HG03139 (cell line): ENCODE measurements at regions not wholly inside any gene's neighbourhood (a gene's known extent, or its start where the extent isn't known, plus 50 kb on each side); places are given as distances from the start of the nearest gene placed in this dataset.
A peak's percentile ranks its signal among the peaks of the same experiment; 100 is the strongest.
"Not testable (repeated sequence)": the region's sequence is repeated elsewhere in the genome, so short reads cannot be mapped to it uniquely, and the experiment has no call there.

Source experiments
- ATAC-seq: cut with Tn5 transposase; IDR thresholded peaks from one replicate; pipeline ENCODE4 v1.9.1; 2021; ENCODE audit not compliant: unreplicated experiment

- no peak for ATAC-seq
Measured at GRCh38 chr3:34046154-34046553, 247.7 kb downstream of the PDCD6IP start.

GRCh38 chr3:34053626-34054025 is 255.2 kb downstream of the PDCD6IP start:
- ATAC-seq = no peak

GRCh38 chr3:34056181-34056910 is 257.9 kb downstream of the PDCD6IP start:
- ATAC-seq = peak; percentile 5

GRCh38 chr3:34056951-34057390 is 258.5 kb downstream of the PDCD6IP start:
- ATAC-seq = peak; percentile 93

- ATAC-seq = not testable (repeated sequence)
Measured at GRCh38 chr3:34060995-34061394, 262.6 kb downstream of the PDCD6IP start.

- ATAC-seq = no peak
Measured at GRCh38 chr3:34065901-34066300, 267.5 kb downstream of the PDCD6IP start.

GRCh38 chr3:34066328-34066727 is 267.9 kb downstream of the PDCD6IP start:
- ATAC-seq = no peak

- ATAC-seq = no peak
Measured at GRCh38 chr3:34066999-34067398, 268.6 kb downstream of the PDCD6IP start.

- ATAC-seq = no peak
Measured at GRCh38 chr3:34067536-34068051, 269.2 kb downstream of the PDCD6IP start.

GRCh38 chr3:34068505-34068904 is 270.1 kb downstream of the PDCD6IP start:
- ATAC-seq = no peak

- no peak for ATAC-seq
Measured at GRCh38 chr3:34070831-34071585, 272.6 kb downstream of the PDCD6IP start.

- no peak for ATAC-seq
Measured at GRCh38 chr3:34072297-34072696, 273.9 kb downstream of the PDCD6IP start.

- no peak for ATAC-seq
Measured at GRCh38 chr3:34073111-34073510, 274.7 kb downstream of the PDCD6IP start.

- peak; percentile 52 for ATAC-seq
Measured at GRCh38 chr3:34073961-34074360, 275.5 kb downstream of the PDCD6IP start.

GRCh38 chr3:34075975-34076374 is 277.5 kb downstream of the PDCD6IP start:
- no peak for ATAC-seq

- no peak for ATAC-seq
Measured at GRCh38 chr3:34077417-34078195, 279.2 kb downstream of the PDCD6IP start.

GRCh38 chr3:34078418-34078817 is 280.0 kb downstream of the PDCD6IP start:
- no peak for ATAC-seq

- not testable (repeated sequence) for ATAC-seq
Measured at GRCh38 chr3:34079849-34080248, 281.4 kb downstream of the PDCD6IP start.

GRCh38 chr3:34090379-34090778 is 291.9 kb downstream of the PDCD6IP start:
- ATAC-seq = not testable (repeated sequence)

GRCh38 chr3:34090876-34091275 is 292.4 kb downstream of the PDCD6IP start:
- ATAC-seq = no peak

GRCh38 chr3:34094280-34094679 is 295.9 kb downstream of the PDCD6IP start:
- ATAC-seq = not testable (repeated sequence)
